ENCODE measurements at regions not wholly inside any gene's neighbourhood (a gene's known extent, or its start where the extent isn't known, plus 50 kb on each side); places are given as distances from the start of the nearest gene placed in this dataset.

- no peak for DNase-seq (ENCODE audit: extremely low read depth, low read depth)
- no peak for TF ChIP-seq CTCF (IDR thresholded peaks at IDR 0.05; ENCODE audit: low read depth, low read length)
These were observed 738.3 kb upstream of the TENM3 start for GRCh38 chr4:181504924-181505323.

GRCh38 chr4:181507180-181507835, 735.9 kb upstream of the TENM3 start:
- DNase-seq (ENCODE audit: extremely low read depth, low read depth): no peak
- no peak for TF ChIP-seq CTCF (IDR thresholded peaks at IDR 0.05; ENCODE audit: low read depth, low read length)

GRCh38 chr4:181507938-181508337, 735.3 kb upstream of the TENM3 start:
- TF ChIP-seq CTCF (IDR thresholded peaks at IDR 0.05; ENCODE audit: low read depth, low read length): no peak
- DNase-seq (ENCODE audit: extremely low read depth, low read depth): no peak

- no peak for TF ChIP-seq CTCF (IDR thresholded peaks at IDR 0.05; ENCODE audit: low read depth, low read length)
- no peak for DNase-seq (ENCODE audit: extremely low read depth, low read depth)
These were observed 734.6 kb upstream of the TENM3 start for GRCh38 chr4:181508601-181509000.

- DNase-seq (ENCODE audit: extremely low read depth, low read depth): no peak
- no peak for TF ChIP-seq CTCF (IDR thresholded peaks at IDR 0.05; ENCODE audit: low read depth, low read length)
These were observed 734.1 kb upstream of the TENM3 start for GRCh38 chr4:181509073-181509472.

GRCh38 chr4:181517491-181517890, 725.7 kb upstream of the TENM3 start:
- no peak for DNase-seq (ENCODE audit: extremely low read depth, low read depth)
- no peak for TF ChIP-seq CTCF (IDR thresholded peaks at IDR 0.05; ENCODE audit: low read depth, low read length)

- no peak for DNase-seq (ENCODE audit: extremely low read depth, low read depth)
- no peak for TF ChIP-seq CTCF (IDR thresholded peaks at IDR 0.05; ENCODE audit: low read depth, low read length)
These were observed 722.4 kb upstream of the TENM3 start for GRCh38 chr4:181520790-181521189.
